OCI-LY1 (cell line): ENCODE measurements at regions not wholly inside any gene's neighbourhood (a gene's known extent, or its start where the extent isn't known, plus 50 kb on each side); places are given as distances from the start of the nearest gene placed in this dataset.

Source experiments
- CTCF ChIP-seq: fragments of 200-600 bp; sonication (generic), shearing (Covaris generic); IDR thresholded peaks from 2 replicates; pipeline ENCODE4 v1.5.1; 2017; ENCODE audit warnings: mild to moderate bottlenecking, antibody characterized with exemption, low read length, moderate library complexity, mixed read lengths
- EZH2 ChIP-seq: fragments of 200-600 bp; sonication (generic), shearing (Covaris generic); IDR thresholded peaks from 2 replicates; pipeline ENCODE4 v1.8.0; 2017; ENCODE audit warnings: borderline replicate concordance, mixed run types, mild to moderate bottlenecking, antibody characterized with exemption, low read length, moderate library complexity, mixed read lengths

DNA sequence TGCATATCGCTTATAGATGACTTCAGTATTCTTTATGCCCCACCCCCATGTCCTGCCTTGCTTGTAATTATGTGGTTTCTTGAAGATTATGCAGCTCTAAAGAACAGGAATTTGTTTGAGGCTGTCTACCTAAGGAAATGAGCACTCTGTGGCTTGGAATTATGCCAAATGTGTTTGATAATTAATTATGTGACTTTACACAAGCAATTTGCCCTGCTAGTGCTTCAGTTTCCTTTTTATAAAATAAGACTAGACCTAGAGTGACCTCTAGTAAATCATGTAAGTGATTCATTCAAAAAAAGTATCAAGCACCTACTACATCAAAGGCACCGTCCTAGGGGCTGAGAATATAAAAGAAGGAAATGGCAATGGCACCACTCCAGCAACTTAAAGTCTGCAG, 491.5 kb upstream of the KIRREL3 start:
- TF ChIP-seq CTCF (no peak), EZH2 (no peak)
